ENCODE measurements at regions not wholly inside any gene's neighbourhood (a gene's known extent, or its start where the extent isn't known, plus 50 kb on each side); places are given as distances from the start of the nearest gene placed in this dataset.

DNA sequence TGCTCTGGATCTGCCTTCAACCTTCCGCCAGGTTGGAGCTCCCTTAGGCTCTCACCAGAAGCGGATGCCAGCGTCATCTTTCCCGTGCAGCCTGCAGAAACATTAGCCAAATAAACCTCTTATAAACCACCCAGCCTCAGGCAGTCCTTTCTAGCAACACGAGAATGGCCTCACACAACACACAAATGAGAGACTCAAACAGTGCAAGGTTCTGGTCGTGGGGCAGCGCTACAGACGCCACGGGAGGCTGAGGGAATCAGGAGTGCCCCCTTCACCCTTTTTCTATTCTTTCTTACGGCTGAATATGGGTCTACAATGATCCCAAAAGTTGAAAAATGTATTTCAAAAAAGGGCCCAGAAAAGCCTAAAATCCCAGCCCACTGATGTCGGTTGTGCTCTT lies 96.4 kb downstream of the FOXL3 start:
- DNase-seq (ENCODE audit: low read depth) = no peak

- DNase-seq (ENCODE audit: low read depth) = no peak
These were observed 97.4 kb downstream of the FOXL3 start for GRCh38 chr7:387132-388022.

GRCh38 chr7:388023-388960 lies 98.3 kb downstream of the FOXL3 start:
- DNase-seq (ENCODE audit: low read depth) = no peak

DNA sequence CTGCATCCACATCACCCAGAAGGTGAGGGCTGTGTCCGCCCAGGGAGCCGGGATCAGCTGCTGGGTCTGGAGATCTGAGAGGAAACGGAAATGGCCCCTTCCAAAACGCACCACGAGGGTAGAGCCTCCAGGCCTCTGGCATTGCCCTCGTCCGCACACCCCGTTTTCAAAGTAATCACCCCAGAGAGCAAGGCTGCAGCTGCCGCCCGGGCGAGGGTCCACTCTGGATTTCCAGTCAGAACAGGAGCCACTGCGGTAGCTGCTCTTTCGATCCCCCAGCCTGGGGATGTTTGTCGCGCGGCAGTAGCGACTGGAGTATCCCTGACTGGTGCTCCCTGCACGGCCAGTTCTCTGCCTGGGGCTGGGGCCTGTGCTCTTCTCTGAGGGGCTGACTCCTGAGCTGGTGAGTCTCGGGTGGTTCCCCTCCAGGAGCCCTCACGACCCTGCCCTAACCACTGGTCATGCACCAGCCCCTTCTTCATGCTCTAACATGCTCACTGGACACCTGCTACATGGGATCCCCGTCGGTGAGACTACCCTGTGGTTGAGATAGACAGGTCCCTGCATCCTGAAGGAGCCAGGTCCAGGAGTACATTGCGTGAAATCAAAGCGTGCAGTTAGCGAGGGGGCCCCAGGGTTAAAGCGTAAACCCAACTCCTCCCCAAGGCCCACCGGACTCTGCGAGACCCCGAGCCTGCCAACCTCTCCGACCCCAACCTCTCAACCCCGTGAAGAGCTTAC lies 99.2 kb downstream of the FOXL3 start:
- no peak for DNase-seq (ENCODE audit: low read depth)

DNA sequence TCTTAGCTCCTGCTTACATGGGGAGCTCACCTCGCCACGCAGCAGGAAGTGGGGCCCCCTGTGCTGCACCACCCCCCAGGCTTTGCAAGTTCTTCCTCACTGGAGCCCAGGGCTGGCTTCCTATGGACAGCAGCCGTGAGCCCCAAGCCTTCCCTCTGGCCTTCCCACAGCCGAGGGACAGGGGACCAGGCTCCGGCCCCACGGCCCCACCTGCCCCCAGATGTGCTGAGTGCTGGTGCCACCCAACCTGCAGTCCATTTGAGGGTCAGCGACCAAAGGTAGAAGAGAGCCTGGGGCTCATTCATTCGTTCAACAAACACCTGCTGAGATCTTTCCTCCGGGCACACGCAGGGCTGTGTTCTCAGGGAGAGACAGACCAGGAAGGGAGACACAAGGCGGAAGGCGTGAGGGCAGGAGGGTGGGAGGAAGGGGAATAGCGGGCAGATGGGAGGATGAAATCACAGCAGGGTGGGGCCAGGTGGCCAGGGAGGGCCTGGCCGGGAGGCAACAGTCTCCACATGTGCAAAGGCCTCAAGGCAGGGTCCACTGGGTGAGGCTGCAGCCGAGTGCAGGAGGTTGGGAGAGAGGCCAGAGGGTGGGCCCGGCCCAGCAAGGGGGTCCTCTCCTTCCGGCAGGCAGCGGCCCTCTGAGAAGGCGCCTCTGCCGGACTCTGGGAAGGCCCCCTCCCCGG lies 100.1 kb downstream of the FOXL3 start:
- no peak for DNase-seq (ENCODE audit: low read depth)

GRCh38 chr7:390761-391410 lies 100.9 kb downstream of the FOXL3 start:
- DNase-seq (ENCODE audit: low read depth) = no peak

DNA sequence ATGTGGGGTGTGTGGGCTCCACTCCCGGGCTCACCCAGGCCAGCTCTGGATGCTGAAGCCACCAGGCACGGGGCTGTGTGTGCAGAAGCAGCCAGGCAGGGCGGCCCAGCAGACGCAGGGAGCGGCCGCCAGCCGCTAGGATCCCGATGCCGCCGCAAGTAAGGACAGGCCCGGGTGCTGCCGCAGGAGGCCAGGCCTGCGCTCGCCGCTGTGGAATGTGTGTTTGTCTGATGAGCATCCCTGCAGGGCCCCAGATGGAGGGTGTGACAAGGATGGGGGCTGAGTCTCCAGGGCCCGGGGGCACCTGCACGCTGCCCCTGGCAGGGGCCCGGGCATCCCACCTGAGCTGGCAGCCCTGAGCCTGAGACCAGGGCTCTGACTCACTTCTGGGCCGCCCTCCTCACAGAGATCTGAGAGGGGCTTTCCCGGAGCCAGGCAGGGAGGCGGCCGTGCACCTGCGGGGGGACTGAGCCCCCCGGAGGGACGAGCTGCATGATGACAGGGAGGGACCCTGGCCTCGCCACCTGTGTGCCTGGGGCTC lies 101.5 kb downstream of the FOXL3 start:
- no peak for DNase-seq (ENCODE audit: low read depth)

DNA sequence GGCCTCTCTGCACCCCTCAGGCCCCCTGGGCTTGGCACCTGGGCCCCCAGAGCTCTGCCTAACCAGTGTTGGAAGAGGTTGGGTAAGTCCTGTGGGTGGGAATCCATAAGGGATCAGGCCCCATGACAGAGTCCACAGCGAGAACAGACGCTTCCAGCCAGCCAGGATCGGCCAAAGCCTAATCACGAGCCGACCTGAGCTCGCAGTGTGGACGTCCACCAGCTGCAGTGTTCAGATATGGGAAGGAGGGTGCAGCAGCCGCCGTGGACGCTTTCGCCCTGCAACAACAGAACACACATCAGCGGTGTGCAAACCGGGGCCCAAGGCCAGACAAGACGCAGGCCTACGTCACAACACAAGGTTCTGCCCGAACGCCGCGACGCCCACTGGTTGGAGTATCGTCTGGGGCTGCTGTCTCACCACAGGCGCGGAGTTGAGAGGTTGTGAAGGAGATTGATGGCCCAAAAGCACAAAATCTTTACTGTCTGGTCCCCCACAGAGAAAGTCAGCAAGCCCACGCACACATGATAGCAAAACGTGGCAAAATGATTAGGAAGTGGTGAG lies 102.1 kb downstream of the FOXL3 start:
- DNase-seq (ENCODE audit: low read depth) = no peak

DNA sequence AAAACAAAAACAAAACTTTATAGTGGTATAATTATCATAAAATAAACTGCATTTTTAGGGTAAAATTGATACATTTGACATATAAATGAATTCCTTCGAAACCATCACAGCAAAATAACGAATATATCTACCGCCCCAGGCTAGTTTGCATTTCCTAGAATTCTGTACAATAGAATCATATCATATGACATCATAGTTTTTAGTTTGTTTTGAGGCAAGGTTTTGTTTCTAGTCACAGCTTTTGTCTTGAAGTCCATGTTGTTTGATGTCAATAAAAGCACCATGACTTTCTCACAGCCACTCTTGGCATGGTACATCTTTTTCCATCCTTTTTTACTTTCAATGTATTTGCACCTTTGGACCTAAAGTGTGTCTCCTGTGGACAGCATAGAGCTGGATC lies 102.9 kb downstream of the FOXL3 start:
- no peak for DNase-seq (ENCODE audit: low read depth)

DNA sequence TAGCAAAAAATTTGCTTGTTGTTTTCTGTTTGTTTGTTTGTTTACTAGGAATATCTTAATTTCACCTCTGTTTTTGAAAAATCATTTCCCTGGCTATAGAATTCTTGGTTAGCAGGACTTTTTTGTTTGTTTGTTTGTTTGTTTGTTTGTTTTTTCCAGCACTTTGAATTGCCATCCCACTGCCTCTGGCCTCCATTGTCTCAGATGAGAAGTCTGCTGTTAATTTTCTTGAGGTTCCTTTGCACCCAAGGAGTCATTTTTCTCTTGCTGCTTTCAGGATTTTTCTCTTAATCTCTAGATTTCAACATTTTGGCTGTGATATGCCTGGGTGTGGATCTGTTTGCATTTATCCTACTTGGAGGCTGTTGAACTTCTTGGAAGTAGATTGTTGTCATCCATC lies 105.7 kb downstream of the FOXL3 start:
- no peak for DNase-seq (ENCODE audit: low read depth)

- no peak for DNase-seq (ENCODE audit: low read depth)
These were observed 108.9 kb downstream of the FOXL3 start for GRCh38 chr7:398888-399287.

DNA sequence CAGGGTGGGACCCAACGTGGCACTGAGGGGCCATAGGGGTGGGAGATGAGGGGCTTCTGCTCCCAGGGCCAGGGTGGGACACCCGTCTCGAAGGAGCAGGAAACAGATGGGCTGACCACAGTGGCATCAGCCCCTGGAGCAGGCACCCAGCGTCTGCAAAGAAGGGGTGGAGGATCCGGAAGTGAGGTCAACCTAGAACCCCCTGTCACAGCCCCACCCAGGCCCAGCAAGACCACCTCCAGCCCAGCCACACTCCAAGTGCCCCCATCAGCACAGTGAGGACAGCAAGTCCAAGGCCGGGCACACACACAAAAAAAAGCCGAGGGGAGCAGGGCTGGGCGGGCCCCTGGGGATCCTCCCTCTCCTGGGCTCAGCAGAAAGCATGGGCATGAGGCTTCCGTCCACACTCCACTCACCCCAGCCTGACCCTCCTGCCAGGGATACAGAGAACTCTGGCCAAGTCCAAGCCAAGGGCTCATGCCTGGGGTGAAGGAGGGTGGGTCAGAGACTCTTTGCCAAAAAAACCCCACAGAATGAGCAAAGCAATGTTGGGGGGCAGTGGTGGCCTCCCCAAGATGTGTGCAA lies 111.0 kb downstream of the FOXL3 start:
- DNase-seq (ENCODE audit: low read depth) = no peak

DNA sequence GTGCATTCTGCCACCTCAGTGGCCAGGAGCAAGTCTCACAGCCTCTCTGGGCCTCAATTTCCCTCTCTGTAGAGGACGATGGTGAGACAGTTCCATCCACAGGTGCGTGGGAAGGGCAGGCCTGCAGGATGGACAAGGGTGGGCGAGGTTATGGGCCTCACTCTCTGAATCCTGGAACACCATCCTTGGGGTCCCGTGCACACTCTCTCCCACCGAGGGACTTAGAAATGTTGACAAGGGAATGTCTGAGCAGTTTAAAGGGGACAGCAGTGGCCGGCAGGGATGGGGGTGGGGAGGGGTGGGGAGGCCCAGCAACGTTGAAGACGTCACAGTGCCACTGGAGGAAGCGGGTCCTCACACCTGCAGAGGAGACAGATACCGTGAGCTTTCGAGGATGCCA lies 111.5 kb downstream of the FOXL3 start:
- no peak for DNase-seq (ENCODE audit: low read depth)

GRCh38 chr7:404812-405488 lies 114.7 kb downstream of the PDGFA start:
- DNase-seq (ENCODE audit: low read depth) = no peak

DNA sequence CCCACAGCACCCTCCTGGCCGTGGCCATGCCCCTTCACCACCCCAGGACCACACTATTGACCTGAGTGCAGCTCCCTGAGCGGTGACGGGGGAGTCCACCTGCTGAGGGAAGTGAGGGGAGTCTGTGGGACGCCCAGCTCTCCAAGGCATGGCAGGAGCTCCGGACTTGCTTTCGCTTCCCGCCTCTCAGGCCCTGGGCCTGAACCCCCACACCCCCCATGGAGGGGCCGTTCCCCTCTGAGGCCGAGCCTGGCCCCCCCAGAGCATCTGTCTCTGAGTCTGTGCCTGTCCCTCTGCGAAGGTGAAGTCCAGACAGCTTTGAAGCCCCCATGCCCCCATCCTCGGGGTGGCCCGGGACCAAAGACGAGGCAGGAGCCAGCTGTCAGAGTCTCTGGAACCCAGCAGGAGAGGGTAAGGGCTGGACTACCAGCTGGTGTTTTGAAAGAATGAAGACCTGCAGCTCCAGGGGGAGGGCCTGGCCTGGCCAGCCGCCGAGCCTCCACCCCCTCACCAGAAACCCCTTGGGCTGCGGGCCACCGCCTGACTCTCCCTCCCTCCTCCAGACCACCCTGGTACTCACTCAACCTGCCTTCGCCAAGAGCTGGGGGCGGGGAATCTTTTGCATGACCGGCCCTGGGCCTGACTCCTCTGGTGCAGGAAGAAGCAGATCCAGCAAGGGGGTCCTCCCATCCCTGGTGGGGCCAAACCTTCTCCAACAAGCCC lies 114.0 kb downstream of the PDGFA start:
- DNase-seq (ENCODE audit: low read depth) = no peak

- DNase-seq (ENCODE audit: low read depth) = no peak
These were observed 111.7 kb downstream of the PDGFA start for GRCh38 chr7:407721-408539.

DNA sequence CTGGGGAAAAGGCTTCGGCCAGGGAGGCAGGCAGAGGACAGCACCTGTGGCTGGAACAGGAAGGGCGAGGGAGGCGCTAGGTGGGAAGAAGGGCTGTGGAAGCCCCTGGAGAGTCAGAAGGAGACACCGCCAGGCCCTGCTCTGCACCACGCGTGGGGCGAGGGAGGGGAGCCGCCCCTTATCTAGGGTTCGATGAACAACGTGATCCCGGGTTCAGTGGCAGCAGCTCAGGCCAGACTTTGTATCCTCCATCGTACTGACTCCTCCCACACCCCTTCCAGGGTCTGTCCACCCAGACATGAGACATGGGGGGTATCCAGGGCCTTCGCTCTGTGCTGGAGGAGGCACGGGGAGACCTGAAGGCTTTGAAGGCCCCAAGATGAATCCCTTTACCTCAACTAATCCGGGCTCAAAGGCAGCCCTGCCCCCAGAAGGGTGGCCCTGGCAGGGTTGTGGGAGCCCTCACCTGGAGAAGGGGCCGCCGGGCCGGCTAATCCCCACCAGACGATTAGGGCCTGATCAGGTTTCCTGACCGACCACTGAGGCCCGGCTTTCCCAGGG lies 110.8 kb downstream of the PDGFA start:
- no peak for DNase-seq (ENCODE audit: low read depth)
